IPS-NIHi7 (cell line): ENCODE measurements at regions not wholly inside any gene's neighbourhood (a gene's known extent, or its start where the extent isn't known, plus 50 kb on each side); places are given as distances from the start of the nearest gene placed in this dataset.
A peak's percentile ranks its signal among the peaks of the same experiment; 100 is the strongest.
"Not testable (repeated sequence)": the region's sequence is repeated elsewhere in the genome, so short reads cannot be mapped to it uniquely, and the experiment has no call there.

Experiments
- DNase-seq: peaks from one replicate; pipeline ENCODE4 v3.0.0; 2012; ENCODE audit warnings: mixed read lengths; ENCODE audit errors: extremely low spot score

DNA sequence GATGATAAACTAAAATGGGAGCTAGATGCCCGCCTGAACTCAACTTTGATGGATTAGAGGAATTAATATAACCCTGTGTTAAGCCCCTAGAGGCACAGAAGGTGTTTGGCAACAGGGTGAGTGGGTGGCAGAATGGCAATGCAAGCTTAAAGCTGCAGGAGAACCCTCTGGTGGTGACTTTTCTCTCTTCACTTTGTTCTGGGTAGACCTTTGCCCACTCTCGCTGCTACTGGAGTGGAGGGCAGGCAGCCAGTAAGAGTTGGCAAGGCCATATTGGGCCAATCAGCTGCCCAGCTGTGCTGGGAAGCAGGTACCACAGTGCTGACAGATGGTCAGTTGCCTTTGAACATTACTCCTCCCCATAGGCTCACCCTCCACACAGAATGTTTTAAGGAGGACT is 468.2 kb downstream of the MMUT start:
- peak; percentile 15 for DNase-seq

DNA sequence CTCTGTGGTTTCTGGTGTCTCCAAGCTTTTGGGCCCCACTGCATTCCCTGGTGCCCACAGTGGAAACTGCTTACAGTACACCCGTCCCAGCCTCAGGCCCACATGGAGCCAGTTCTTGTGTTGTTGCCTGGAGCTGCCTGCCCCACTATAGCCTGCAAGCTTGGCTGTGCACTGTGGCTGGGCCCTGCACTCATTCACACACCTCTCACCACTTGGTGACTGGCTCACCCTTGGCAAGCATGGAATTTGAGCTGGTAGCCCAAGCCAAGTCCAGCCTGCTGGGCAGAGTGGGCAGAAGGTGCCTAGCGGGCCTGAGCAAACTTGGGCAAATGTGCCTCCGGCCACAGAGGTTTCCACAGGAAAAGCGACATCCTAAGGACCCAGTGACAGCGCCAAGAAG is 472.3 kb downstream of the MMUT start:
- DNase-seq = no peak

DNA sequence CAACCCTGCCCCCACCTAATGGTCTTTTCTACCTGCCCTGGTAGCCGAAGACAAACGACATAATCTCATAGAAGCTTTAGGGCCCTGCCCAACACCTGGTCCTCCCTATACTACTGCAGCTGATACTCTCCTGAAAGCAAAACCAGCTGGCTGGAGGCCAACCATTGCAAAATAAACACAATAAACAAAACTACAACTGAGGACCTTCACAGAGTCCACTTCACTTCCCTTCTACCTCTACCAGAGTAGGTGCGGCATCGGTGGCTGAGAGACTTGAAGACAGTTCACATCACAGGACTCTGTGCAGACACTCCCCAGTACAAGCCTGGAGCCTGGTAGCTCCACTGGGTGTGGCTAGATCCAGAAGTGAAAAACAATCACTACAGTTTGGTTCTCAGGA is 476.2 kb downstream of the MMUT start:
- DNase-seq = no peak

DNA sequence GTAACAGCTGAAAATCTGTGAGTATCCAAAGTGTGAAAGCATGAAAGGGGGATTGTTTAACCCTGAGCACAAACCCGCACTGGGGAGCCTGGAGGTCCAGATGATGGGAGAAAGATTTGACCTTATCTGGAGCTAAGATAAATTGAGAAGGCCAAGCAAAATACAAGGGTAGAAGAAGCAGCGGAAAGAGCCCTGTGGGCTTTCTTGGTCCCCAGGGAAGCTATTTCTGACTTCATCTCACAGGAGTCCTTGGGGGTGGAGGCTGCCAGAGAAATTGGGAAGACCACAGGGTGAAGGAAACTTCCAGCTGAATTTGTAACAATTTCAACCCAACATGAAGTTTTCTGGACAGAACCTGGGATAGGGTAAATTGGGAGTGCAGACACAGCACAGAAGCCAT is 476.9 kb downstream of the MMUT start:
- no peak for DNase-seq

DNA sequence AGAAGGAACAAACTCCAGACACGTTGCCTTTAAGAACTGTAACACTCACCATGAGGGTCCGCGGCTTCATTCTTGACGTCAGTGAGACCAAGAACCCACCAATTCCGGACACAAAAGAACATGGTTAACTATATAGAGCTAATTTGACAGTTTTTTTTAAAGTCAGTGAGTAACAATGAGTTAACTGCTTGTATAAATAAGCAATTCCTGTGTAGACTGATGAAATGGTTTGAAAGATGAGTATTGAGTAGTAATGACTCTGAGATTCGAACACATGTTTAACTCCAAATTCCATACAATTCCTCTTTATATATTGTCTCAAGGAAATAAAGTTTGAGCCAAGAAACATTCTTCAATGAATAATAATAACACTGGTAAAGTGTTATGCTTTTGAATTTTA is 478.0 kb downstream of the MMUT start:
- no peak for DNase-seq

DNA sequence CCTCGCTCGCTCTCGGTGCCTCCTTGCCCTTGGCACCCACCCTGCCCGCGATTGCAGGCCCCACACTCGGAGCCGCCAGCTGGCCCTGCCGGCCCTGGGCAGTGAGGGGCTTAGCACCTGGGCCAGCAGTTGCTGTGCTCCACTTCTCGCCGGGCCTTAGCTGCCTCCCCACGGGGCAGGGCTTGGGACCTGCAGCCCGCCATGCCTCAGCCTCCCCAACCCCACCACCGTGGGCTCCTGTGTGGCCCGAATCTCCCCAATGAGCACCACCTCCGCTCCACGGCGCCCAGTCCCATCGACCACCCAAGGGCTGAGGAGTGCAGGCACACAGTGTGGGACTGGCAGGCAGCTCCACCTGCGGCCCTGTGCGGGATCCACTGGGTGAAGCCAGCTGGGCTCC is 479.1 kb downstream of the MMUT start:
- DNase-seq = not testable (repeated sequence)

DNA sequence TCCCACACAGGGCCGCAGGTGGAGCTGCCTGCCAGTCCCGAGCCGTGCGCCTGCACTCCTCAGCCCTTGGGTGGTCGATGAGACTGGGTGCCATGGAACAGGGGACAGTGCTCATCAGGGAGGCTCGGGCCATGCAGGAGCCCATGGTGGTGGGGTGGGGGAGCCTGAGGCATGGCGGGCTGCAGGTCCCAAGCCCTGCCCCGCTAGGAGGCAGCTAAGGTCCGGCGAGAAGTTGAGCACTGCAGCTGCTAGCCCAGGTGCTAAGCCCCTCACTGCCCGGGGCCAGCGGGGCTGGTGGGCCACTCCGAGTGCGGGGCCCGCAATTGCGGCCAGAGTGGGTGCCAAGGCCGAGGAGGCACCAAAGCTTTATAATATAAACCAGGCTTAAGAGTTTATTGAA is 479.7 kb downstream of the MMUT start:
- no peak for DNase-seq

DNA sequence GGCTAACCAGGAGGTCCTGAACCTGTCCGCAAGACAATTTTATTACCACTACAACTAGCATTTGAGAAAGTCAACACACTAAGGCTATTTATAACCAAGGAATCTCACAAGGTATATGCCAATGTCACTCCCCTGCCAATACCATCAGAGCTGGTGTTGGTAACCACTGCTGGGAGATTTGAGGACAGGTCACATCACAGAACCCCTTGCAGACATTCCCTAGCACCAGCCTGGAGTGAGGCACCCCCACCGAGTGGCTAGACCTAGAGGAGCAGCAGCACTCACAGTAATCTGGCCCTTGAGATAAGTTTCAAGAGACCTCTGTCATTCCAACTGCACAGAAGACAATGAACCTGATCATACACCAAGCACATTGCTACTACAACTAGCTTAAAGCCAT is 483.2 kb downstream of the MMUT start:
- DNase-seq = no peak

DNA sequence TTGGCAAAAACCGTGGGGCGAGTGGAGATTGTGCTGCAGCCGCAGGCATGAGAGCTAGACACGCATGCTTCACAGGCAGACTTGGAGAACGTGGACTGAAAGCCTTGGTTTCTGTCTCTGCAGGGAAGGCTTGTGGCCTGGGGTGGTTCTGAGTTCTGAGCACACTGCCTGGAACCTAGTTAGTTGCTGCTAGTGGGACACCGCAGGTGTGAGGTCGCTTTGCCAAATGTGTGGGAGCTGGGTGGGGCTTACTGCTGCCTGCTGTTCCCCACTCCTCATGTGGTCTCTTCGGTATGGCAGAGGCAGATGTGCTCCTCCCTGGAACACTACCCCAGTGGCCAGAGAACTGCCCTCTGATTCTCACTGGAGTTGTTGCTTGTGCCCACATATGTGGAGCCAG is 484.0 kb downstream of the MMUT start:
- no peak for DNase-seq

DNA sequence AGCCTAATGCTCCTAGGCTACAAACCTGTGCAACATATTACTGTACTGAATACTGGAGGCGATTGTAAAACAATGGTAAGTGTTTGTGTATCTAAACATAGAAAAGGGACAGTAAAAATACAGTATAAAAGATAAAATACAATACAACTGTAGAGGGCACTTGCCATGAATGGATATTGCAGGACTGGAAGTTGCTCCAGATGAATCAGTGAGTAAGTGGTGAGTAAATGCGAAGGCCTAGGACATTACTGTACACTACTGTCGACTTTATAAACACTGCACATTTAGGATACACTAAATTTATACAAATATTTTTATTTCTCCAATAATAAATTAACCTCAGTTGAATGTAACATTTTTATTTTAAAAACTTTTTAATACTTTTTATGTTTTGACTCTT is 485.0 kb downstream of the MMUT start:
- no peak for DNase-seq

DNA sequence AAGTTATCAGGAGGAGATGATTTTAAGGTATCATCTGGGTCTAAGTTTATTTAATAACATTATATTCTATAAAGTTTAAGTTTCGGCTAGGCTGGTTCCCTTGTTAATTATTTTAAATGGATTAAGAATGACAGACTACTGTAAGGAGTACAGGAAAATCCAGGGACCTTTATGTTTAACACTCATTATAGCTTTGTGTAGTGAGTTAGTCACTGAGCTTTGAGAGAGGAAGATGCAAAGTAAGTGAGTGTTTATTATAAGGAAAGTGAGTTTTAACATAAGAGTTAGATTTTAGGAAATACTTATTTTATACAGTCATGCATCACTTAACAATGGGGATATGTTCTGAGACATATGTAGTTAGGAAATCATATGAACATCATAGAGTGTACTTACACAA is 485.5 kb downstream of the MMUT start:
- no peak for DNase-seq

DNA sequence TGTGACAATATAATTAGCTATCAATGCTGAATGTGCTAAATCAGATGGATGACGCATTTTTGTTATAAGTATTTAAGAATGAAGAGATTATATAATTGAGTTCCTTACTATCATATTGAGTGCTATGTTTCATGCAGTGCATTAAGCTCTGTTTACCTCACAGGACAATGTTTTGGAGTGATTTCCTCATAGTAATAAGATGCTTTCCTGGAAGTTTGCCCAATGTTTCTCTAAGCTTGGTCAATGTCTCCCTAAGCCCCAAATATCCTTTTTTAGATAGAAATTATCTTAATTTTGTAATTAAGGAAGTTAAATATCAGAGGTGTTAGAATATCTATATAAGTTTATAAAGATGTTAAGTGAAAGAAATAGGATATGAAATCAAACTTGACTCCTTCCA is 489.6 kb downstream of the MMUT start:
- no peak for DNase-seq

DNA sequence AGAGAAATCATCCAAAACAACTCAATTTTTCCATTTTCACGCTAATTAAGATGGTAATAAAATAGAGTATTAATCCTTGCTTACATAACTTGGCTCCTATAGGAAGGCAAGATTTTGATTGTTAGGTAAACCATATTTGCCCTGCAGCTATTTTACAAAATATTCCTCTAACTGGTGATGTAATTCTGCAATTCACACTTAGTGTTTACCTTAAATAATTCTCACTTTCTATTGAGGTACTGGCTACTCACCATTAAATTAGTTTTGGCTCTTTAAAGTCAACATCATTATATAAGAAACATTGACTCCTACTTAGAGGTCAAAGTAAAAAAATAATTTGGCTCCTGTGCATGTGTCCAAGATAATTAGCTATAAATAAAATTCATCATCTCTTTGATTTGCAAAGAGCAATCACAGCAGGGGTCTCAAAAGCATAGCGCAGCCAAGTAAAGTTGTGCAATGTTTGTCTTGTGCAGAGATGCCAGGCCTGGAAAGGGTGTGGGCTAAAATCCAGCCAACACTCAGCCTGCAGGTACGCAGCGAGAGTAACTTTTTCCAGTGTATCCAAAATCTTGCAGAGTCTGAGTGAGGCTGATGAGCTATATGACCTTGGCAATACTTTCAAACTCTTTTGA is 501.2 kb downstream of the MMUT start:
- DNase-seq = no peak

DNA sequence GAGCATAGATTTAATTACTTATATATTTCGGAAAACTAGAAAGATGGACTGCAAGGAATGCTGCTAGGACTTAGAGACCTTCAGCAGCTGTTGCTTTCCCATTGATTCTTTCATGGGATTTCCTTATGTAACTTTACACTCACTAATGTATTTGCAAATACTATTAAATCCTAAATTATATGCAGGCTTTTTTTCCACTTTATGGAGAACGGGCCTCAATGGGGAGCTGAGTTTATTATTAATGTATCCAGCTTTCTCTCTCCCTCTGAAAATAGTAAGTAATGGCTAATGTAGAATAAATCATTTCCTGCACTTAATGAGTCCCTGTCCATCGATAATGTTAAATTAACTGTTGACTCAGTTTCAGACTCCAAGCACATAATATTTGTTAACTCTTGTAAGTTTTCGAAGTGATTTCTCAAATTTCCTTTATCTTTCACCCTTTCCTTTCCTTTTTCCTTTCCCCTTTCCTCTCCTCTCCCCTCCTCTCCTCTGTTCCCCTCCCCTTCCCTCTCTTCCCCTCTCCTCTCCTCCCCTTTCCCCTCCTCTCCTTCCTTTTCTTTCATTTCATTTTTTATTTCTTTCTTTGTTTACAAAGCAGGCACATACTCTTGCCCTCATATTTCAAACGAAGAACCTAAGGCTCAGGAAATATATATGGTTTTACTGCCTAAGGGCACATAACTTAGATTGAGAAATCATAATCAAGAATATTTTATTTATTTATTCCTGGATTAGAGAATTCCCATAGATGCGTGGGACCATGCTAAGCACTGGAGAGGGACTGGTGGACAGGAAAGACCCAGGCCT is 503.6 kb downstream of the MMUT start:
- no peak for DNase-seq

DNA sequence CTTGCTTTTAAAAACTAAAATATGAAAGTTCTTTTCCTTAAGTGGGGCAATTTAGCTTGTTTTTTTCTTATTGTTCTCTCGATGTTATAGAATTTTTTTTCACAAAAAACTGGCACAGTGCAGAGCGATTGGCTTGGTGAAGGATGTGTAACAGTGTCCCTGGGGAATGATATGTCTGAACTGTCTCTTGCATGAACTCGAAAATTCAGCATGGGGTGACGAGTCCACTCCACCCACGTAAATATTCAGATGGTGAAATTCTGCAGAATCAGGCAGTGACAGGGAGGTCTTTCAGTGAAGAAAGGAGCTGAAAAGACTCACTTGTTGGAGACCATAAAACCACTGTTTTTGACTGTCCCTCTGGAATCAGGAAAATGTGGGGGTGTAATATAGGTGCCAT is 505.3 kb downstream of the MMUT start:
- no peak for DNase-seq

DNA sequence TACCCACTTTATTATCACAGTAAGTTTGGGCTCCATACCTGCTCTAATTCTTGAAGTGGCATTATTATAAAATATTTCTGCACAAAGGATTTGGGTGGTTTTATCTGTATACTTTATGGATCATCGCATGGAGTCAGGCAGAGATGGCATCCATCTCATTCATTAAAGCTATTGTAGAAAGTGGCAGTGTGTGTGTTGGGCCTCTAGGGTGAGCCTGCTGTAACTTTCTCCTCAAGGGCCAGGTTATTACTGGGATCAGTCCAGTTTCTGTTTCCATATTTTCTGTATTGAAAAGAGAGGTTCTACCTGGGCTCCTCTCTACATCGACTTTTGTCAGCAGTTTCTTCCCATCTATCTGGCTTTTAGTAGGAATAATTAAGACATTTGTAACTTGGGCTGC is 511.1 kb downstream of the MMUT start:
- no peak for DNase-seq

DNA sequence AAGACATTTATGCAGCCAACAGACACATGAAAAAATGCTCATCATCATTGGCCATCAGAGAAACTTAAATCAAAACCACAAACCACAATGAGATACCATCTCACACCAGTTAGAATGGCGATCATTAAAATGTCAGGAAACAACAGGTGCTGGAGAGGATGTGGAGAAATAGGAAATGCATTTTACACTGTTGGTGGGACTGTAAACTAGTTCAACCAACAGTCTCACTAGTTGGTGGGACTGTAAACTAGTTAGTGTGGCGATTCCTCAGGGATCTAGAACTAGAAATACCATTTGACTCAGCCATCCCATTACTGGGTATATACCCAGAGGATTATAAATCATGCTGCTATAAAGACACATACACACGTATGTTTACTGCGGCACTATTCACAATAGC is 518.8 kb downstream of the MMUT start:
- DNase-seq = not testable (repeated sequence)

DNA sequence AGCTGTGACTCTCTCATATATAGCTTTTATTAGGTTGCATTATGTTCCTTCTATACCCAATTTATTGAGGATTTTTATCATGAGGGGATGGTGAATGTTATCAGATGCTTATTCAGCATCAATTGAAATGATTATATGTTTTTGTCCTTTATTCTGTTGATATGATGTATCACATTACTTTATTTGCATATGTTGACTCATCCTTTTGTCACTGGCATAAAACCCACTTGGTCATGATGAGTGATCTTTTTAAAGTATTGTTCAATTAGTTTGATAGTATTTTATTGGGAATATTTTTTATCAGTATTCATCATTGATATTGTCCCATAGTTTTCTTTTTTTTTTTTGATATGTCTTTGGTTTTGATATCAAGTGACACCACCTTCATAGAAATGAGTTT is 529.9 kb downstream of the MMUT start:
- no peak for DNase-seq

DNA sequence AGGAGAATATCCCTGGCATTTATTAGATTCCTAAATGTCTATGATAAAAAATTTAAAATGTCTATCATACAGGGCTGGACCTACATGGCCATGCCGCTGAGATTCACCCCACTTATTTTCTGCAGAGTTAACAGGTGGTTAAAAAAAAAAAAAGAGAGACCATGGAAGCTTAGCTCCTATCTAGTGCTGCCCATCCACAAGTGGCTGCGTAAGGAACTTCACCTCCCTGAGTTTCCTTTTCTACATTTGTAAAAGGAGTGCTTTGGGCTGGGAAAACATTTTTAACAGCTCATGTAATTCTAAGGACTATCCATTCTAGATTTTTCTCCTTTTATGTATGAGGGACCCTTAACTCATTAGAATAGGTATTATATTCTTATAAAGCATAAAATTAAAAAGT is 534.1 kb downstream of the MMUT start:
- DNase-seq = peak; percentile 12

DNA sequence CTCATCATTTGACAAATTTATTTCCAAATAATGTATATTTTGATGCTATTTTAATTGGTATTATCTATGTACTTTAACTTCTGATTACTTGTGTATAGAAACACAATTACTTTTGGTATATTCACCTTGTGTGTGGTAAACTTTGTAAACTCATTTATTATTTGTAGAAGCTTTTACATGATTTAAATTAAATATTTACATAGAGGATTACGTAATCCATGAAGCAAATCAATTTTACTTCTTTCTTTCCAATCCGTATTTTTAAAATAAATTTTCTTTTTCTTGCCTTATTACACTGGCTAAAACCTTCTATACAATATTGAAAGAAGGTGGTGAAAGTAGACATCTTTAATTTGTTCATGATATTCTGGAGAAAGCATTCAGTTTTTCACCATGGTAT is 540.2 kb downstream of the MMUT start:
- no peak for DNase-seq

DNA sequence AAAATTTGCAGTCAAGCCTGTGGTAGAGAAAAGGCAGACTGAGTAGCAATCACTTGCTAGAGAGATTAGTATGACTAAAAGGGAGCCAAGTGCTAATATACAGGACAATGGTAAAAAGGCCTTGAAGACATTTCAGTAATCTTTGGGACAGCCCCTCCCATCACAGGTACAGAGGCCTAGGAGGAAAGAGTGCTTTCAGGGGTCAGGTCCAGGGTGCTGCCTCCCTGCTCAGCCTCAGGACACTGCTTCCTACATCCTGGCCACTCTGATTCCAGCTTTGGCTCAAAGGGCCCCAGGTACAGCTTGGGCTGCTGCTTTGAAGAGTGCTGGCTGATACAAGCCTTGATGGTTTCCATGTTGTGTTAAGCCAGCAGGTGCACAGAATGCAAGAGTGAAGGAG is 543.5 kb downstream of the MMUT start:
- no peak for DNase-seq

DNA sequence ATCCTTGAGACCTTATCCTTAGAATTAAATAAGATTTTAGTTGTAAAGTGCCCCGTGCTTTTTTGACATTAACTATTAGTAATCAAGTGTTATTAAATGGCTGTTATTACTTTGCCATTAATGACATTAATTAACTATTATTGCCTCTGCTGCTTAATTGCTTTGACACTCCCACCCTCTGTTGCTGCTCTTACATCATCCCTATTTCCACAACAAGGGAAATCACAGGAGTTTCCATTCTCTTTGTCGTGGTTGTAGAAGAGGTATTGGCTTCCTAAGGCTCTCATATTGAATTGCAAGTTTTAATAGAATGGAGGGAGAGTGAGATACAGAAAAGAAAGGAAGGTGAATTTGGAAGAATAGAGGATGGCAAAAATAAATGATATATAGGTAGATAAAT is 545.8 kb downstream of the MMUT start:
- no peak for DNase-seq

DNA sequence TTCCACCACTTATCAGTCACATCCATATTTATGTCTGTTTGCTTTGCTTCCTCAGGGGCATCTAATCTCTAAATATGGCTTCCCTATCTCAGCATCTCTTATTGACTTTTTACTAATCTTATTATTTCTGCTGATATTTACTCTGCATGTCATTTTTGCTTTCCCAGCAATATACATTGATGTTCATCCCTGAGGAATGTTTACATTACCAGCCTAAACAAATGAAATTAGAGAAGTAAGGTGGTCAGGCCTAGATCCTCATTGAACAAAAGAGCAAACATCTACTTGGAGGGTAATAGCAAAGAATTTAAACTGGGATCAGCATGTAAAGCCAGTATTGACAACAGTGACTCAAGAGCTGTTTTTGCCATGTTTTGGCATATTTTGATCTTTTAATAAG is 546.4 kb downstream of the MMUT start:
- DNase-seq = no peak

DNA sequence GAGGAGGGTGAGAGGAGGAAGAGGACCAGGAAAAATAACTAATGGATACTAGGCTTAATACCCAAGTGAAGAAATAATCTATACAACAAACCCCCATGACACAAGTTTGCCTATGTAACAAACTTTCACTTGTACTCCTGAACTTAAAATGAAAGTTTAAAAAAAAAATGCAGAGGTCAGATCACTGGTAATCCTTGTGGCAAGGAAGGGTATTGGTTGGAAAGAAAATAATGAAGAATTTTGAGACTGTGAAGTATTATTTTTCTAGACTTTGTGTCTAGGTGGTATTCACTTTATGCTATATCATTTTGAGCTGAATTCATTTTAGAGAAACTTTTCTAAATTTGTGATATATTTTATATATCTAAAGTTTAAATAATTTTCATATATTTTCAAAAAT is 547.5 kb downstream of the MMUT start:
- no peak for DNase-seq
